H9 (cell line): ENCODE measurements at regions not wholly inside any gene's neighbourhood (a gene's known extent, or its start where the extent isn't known, plus 50 kb on each side); places are given as distances from the start of the nearest gene placed in this dataset.

Source experiments
- DNase-seq: peaks from one replicate; pipeline ENCODE4 v3.0.0-alpha.2; 2017
- H2AFZ ChIP-seq: one replicate; pipeline ENCODE4 v1.6.1; 2013; ENCODE audit warnings: mild to moderate bottlenecking, low read length, control low read depth, moderate library complexity
- H2AK5ac ChIP-seq: 2 replicates; pipeline ENCODE4 v1.6.1; 2013; ENCODE audit warnings: low read length, control low read depth, mixed read lengths; ENCODE audit not compliant: insufficient read length
- H2BK120ac ChIP-seq: one replicate; pipeline ENCODE4 v1.6.1; 2013; ENCODE audit warnings: low read depth, mild to moderate bottlenecking, low read length, control low read depth, inconsistent platforms; ENCODE audit not compliant: poor library complexity, severe bottlenecking
- H2BK12ac ChIP-seq: 2 replicates; pipeline ENCODE4 v1.6.1; 2013; ENCODE audit warnings: low read length, control low read depth, mixed read lengths, low read depth; ENCODE audit not compliant: insufficient read length
- H2BK15ac ChIP-seq: 2 replicates; pipeline ENCODE4 v1.6.1; 2013; ENCODE audit warnings: low read depth, low read length, control low read depth
- H2BK20ac ChIP-seq: one replicate; pipeline ENCODE4 v1.6.1; 2013; ENCODE audit warnings: low read depth, mild to moderate bottlenecking, low read length, control low read depth, inconsistent platforms; ENCODE audit not compliant: poor library complexity, severe bottlenecking
- H2BK5ac ChIP-seq: 2 replicates; pipeline ENCODE4 v1.6.1; 2013; ENCODE audit warnings: low read length, control low read depth, mixed read lengths; ENCODE audit not compliant: insufficient read length
- H3K14ac ChIP-seq: 2 replicates; pipeline ENCODE4 v1.6.1; 2013; ENCODE audit warnings: low read length, control low read depth; ENCODE audit not compliant: insufficient read depth
- H3K18ac ChIP-seq: 2 replicates; pipeline ENCODE4 v1.6.1; 2013; ENCODE audit warnings: low read depth, mild to moderate bottlenecking, mixed read lengths, low read length, control low read depth; ENCODE audit not compliant: insufficient read length
- H3K23ac ChIP-seq: 2 replicates; pipeline ENCODE4 v1.6.1; 2013; ENCODE audit warnings: low read length, control low read depth, mixed read lengths, low read depth; ENCODE audit not compliant: insufficient read length
- H3K23me2 ChIP-seq: 2 replicates; pipeline ENCODE4 v1.6.1; 2013; ENCODE audit warnings: low read depth, mild to moderate bottlenecking, mixed read lengths, low read length, control low read depth; ENCODE audit not compliant: insufficient read length, poor library complexity, severe bottlenecking
- H3K27ac ChIP-seq: 2 replicates; pipeline ENCODE4 v1.5.1; 2013; ENCODE audit warnings: low read length, control low read depth, mixed read lengths, low read depth; ENCODE audit not compliant: insufficient read length
- H3K27me3 ChIP-seq: 2 replicates; pipeline ENCODE4 v1.6.1; 2013; ENCODE audit warnings: low read length, control low read depth, inconsistent platforms; ENCODE audit not compliant: insufficient read depth
- H3K4ac ChIP-seq: 2 replicates; pipeline ENCODE4 v1.6.1; 2013; ENCODE audit warnings: low read depth, mild to moderate bottlenecking, control low read depth, inconsistent platforms, low read length, moderate library complexity
- H3K4me1 ChIP-seq: 2 replicates; pipeline ENCODE4 v1.6.1; 2013; ENCODE audit warnings: low read length, control low read depth, inconsistent platforms; ENCODE audit not compliant: insufficient read depth
- H3K4me2 ChIP-seq: 2 replicates; pipeline ENCODE4 v1.6.1; 2013; ENCODE audit warnings: low read length, control low read depth, mixed read lengths; ENCODE audit not compliant: insufficient read length, insufficient read depth
- H3K56ac ChIP-seq: 2 replicates; pipeline ENCODE4 v1.6.1; 2013; ENCODE audit warnings: low read depth, mild to moderate bottlenecking, mixed read lengths, low read length, control low read depth; ENCODE audit not compliant: insufficient read length
- H3K79me1 ChIP-seq: 2 replicates; pipeline ENCODE4 v1.6.1; 2013; ENCODE audit warnings: low read depth, mild to moderate bottlenecking, moderate library complexity, low read length, control low read depth, inconsistent platforms; ENCODE audit not compliant: insufficient read depth, poor library complexity, severe bottlenecking
- H3K79me2 ChIP-seq: 2 replicates; pipeline ENCODE4 v1.6.1; 2013; ENCODE audit warnings: low read length, control low read depth, inconsistent platforms; ENCODE audit not compliant: insufficient read depth
- H3K9ac ChIP-seq: 2 replicates; pipeline ENCODE4 v1.6.1; 2013; ENCODE audit warnings: low read length, control low read depth, mixed read lengths; ENCODE audit not compliant: insufficient read length; ENCODE audit errors: extremely low read depth
- H3K9me3 ChIP-seq: one replicate; pipeline ENCODE4 v1.6.1; 2013; ENCODE audit warnings: low read depth, low read length, inconsistent platforms; ENCODE audit not compliant: control insufficient read depth
- H3T11ph ChIP-seq: one replicate; pipeline ENCODE4 v1.6.1; 2013; ENCODE audit warnings: mild to moderate bottlenecking, low read length, control low read depth, inconsistent platforms
- H4K20me1 ChIP-seq: one replicate; pipeline ENCODE4 v1.6.1; 2013; ENCODE audit not compliant: control insufficient read depth, insufficient read length, insufficient read depth
- H4K5ac ChIP-seq: 2 replicates; pipeline ENCODE4 v1.6.1; 2013; ENCODE audit warnings: low read depth, mild to moderate bottlenecking, mixed read lengths, low read length, control low read depth; ENCODE audit not compliant: insufficient read length
- H4K8ac ChIP-seq: replicated peaks from 2 replicates; pipeline ENCODE4 v1.6.1; 2013; ENCODE audit warnings: low read length, control low read depth, mixed read lengths, low read depth; ENCODE audit not compliant: insufficient read length
- H4K91ac ChIP-seq: 2 replicates; pipeline ENCODE4 v1.6.1; 2013; ENCODE audit warnings: low read depth, mild to moderate bottlenecking, moderate library complexity, mixed read lengths, low read length, control low read depth; ENCODE audit not compliant: insufficient read length
- H3K27ac Mint-ChIP-seq, 3 experiments: 2 replicates in 2 of 3; 3 replicates in 1 of 3; pipeline ENCODE4 v1.8.0; 2020 to 2021; ENCODE audit warnings: mixed read lengths in 3 of 3, mild to moderate bottlenecking in 1 of 3, moderate library complexity in 1 of 3
- H3K27me3 Mint-ChIP-seq: 2 replicates; pipeline ENCODE4 v1.8.0; 2021; ENCODE audit warnings: low read depth, mild to moderate bottlenecking, moderate library complexity, mixed read lengths
- H3K36me3 Mint-ChIP-seq, 3 experiments: 2 replicates in 2 of 3; 3 replicates in 1 of 3; pipeline ENCODE4 v1.8.0; 2020 to 2021; ENCODE audit warnings: low read depth in 3 of 3, mixed read lengths in 3 of 3; ENCODE audit not compliant: insufficient read depth in 1 of 3
- H3K4me1 Mint-ChIP-seq, 2 experiments: 2 replicates each; pipeline ENCODE4 v1.8.0; 2020; ENCODE audit warnings: mixed read lengths in 2 of 2
- H3K4me3 Mint-ChIP-seq, 2 experiments: 2 replicates in 1 of 2; 3 replicates in 1 of 2; pipeline ENCODE4 v1.8.0; 2020 to 2021; ENCODE audit warnings: mild to moderate bottlenecking in 2 of 2, mixed read lengths in 2 of 2, moderate library complexity in 1 of 2
- H3K9me3 Mint-ChIP-seq, 2 experiments: 2 replicates in 1 of 2; 3 replicates in 1 of 2; pipeline ENCODE4 v1.8.0; 2020; ENCODE audit warnings: mild to moderate bottlenecking in 2 of 2, mixed read lengths in 2 of 2, moderate library complexity in 1 of 2
- WGBS: extraction: QIAGEN DNeasy Blood & Tissue Kit; methylation state at CpG from one replicate; pipeline ENCODE4 v1.1.7; 2013; ENCODE audit warnings: missing lambda C conversion rate, low lambda C conversion rate, mixed read lengths; ENCODE audit not compliant: insufficient read length; ENCODE audit errors: extremely low coverage; 5-methylcytosine and 5-hydroxymethylcytosine counted together
- TF ChIP-seq, protein P1 (sequence below): fragments of 200-600 bp; sonication (generic); conservative IDR thresholded peaks from 3 replicates; pipeline ENCODE4 v1.8.0; 2021; ENCODE audit warnings: antibody characterized with exemption, mild to moderate bottlenecking

DNA sequence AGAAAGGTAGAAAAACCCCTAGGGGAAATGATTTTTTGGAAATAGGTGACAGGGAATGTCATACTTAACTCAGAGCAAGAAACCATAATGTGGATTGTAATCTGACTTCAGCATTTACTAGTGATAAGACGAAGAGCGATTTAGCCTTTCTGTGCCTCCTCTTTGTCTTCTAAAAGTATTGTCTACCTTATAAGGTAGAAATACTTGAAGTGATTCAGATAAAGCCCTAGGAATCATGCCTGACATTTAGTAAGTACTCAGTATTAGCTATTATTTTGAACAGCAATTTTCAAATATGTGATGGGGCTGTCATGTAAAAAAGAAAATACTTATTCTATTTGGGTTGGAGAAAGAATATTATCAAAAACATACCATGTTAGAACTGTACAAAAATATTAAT, 525.9 kb upstream of the EYS start:
- TF ChIP-seq, protein P1, sequence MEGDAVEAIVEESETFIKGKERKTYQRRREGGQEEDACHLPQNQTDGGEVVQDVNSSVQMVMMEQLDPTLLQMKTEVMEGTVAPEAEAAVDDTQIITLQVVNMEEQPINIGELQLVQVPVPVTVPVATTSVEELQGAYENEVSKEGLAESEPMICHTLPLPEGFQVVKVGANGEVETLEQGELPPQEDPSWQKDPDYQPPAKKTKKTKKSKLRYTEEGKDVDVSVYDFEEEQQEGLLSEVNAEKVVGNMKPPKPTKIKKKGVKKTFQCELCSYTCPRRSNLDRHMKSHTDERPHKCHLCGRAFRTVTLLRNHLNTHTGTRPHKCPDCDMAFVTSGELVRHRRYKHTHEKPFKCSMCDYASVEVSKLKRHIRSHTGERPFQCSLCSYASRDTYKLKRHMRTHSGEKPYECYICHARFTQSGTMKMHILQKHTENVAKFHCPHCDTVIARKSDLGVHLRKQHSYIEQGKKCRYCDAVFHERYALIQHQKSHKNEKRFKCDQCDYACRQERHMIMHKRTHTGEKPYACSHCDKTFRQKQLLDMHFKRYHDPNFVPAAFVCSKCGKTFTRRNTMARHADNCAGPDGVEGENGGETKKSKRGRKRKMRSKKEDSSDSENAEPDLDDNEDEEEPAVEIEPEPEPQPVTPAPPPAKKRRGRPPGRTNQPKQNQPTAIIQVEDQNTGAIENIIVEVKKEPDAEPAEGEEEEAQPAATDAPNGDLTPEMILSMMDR = no peak
- H4K20me1 ChIP-seq = no peaks in the 10 kb centered on the region
- no peak overlapping the region for H3T11ph ChIP-seq
- H3K23me2 ChIP-seq = no peaks in the 10 kb centered on the region
- Mint-ChIP-seq H3K27me3 (no peaks in the 10 kb centered on the region), H3K27ac (no peak overlapping the region), H3K4me3 (no peak overlapping the region), H3K9me3 (no peaks in the 10 kb centered on the region; a peak in 1 of 5 replicates), H3K36me3 (no peaks in the 10 kb centered on the region), H3K4me1 (no peaks in the 10 kb centered on the region; a peak in 1 of 4 replicates)
- H4K8ac ChIP-seq = no peak overlapping the region
- H3K9me3 ChIP-seq = no peaks in the 10 kb centered on the region
- no peak overlapping the region for H2BK15ac ChIP-seq
- H3K4ac ChIP-seq = no peak overlapping the region
- H4K91ac ChIP-seq = no peak overlapping the region
- no peak overlapping the region for H3K23ac ChIP-seq
- no peak overlapping the region for H3K27ac ChIP-seq
- H3K18ac ChIP-seq = no peak overlapping the region
- no peaks in the 10 kb centered on the region for H3K79me2 ChIP-seq
- no peak overlapping the region for H2BK5ac ChIP-seq
- DNase-seq = no peak
- H2AFZ ChIP-seq = no peak overlapping the region
- H2AK5ac ChIP-seq = no peak overlapping the region
- no peaks in the 10 kb centered on the region for H3K4me1 ChIP-seq
- H3K4me2 ChIP-seq = no peak overlapping the region
- no peak overlapping the region for H2BK120ac ChIP-seq
- H4K5ac ChIP-seq = no peak overlapping the region
- no peak overlapping the region for H3K56ac ChIP-seq
- H3K27me3 ChIP-seq = no peaks in the 10 kb centered on the region
- H3K79me1 ChIP-seq = no peaks in the 10 kb centered on the region
- H3K9ac ChIP-seq = no peak overlapping the region
- no peak overlapping the region for H3K14ac ChIP-seq
- no peak overlapping the region for H2BK20ac ChIP-seq
- no peak overlapping the region for H2BK12ac ChIP-seq
- no CpG with 5 or more reads among the region's 2 CpGs for WGBS
